ENCODE measurements at regions not wholly inside any gene's neighbourhood (a gene's known extent, or its start where the extent isn't known, plus 50 kb on each side); places are given as distances from the start of the nearest gene placed in this dataset.
"Not testable (repeated sequence)": the region's sequence is repeated elsewhere in the genome, so short reads cannot be mapped to it uniquely, and the experiment has no call there.

DNA sequence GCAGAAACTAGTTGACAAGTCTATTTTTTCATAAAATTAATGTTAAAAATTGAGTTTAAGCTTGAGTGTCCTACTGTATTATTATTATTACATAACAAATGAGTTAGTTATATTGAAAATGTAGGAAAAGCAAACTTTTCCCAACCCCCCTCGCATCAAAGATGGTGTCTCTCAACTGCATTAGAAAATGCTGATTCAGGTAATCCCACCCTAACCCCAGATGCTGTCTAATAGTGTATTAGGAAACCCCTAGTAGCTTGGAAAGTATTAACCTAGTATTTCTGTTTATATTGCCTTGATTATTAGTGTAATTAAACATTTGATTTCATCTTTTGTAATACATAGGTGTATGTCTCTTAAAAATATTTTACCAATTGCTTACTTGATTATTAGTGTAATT is 1120.3 kb downstream of the MRPL39 start:
- 77 to 83% methylated on average over 1 of the region's 1 CpG for WGBS, 2 donors (ENCODE audit: low coverage in 1 of 2)
- ATAC-seq, result no peak
- no peaks in the 10 kb centered on the region for H3K9me3 ChIP-seq
- H3K4me3 ChIP-seq, result no peak overlapping the region
- TF ChIP-seq POLR2A (IDR thresholded peaks at IDR 0.05), result no peak
- H3K36me3 ChIP-seq, result no peaks in the 10 kb centered on the region
- no peaks in the 10 kb centered on the region for H3K4me1 ChIP-seq
- no peaks in the 10 kb centered on the region for H3K27me3 ChIP-seq
- no peak overlapping the region for H3K27ac ChIP-seq

GRCh38 chr21:24483361-24483760 is 1123.9 kb downstream of the MRPL39 start:
- not testable (repeated sequence) for H3K27ac ChIP-seq, H3K9me3 ChIP-seq, H3K27me3 ChIP-seq, ATAC-seq, H3K36me3 ChIP-seq, H3K4me3 ChIP-seq, H3K4me1 ChIP-seq
- WGBS, 2 donors (ENCODE audit: low coverage in 1 of 2), result 80% methylated on average over 1 of the region's 1 CpG; no CpG with 5 or more reads in 1 of the 2 donors

DNA sequence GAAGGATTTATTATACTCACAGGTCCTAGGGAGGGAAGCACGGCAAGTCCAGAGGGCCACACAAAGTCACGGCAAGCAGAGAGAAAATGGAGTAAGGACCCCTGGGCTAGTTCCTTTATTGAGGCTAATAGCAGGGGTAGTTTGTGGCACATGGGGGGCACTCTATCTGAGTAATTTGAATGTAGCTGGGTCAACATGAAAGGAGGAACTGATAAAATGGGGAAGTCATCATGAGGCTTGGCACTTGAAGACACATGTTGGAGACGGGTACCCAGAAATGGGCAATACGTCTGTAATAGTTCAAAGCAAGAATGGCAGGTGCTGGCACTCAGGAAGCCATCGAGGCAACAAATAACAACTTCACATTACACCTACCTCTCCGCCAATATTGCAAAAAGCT is 1136.4 kb downstream of the MRPL39 start:
- no peaks in the 10 kb centered on the region for H3K36me3 ChIP-seq
- TF ChIP-seq EP300 (IDR thresholded peaks at IDR 0.05) (no peak), POLR2AphosphoS5 (IDR thresholded peaks at IDR 0.05) (no peak), POLR2A (IDR thresholded peaks at IDR 0.05) (no peak)
- TF ChIP-seq, protein P1, sequence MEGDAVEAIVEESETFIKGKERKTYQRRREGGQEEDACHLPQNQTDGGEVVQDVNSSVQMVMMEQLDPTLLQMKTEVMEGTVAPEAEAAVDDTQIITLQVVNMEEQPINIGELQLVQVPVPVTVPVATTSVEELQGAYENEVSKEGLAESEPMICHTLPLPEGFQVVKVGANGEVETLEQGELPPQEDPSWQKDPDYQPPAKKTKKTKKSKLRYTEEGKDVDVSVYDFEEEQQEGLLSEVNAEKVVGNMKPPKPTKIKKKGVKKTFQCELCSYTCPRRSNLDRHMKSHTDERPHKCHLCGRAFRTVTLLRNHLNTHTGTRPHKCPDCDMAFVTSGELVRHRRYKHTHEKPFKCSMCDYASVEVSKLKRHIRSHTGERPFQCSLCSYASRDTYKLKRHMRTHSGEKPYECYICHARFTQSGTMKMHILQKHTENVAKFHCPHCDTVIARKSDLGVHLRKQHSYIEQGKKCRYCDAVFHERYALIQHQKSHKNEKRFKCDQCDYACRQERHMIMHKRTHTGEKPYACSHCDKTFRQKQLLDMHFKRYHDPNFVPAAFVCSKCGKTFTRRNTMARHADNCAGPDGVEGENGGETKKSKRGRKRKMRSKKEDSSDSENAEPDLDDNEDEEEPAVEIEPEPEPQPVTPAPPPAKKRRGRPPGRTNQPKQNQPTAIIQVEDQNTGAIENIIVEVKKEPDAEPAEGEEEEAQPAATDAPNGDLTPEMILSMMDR (IDR thresholded peaks at IDR 0.05), result no peak
- 70 to 76% methylated on average over 6 of the region's 6 CpGs for WGBS, 2 donors (ENCODE audit: low coverage in 1 of 2)
- no peaks in the 10 kb centered on the region for H3K27me3 ChIP-seq
- no peak for ATAC-seq
- H3K9me3 ChIP-seq, result peaks cover 0 to 5% (median 0%) of the 10 kb centered on the region in 3 donors
- H3K27ac ChIP-seq, result no peak overlapping the region
- no peak overlapping the region for H3K4me3 ChIP-seq
- H3K4me1 ChIP-seq, result no peaks in the 10 kb centered on the region

DNA sequence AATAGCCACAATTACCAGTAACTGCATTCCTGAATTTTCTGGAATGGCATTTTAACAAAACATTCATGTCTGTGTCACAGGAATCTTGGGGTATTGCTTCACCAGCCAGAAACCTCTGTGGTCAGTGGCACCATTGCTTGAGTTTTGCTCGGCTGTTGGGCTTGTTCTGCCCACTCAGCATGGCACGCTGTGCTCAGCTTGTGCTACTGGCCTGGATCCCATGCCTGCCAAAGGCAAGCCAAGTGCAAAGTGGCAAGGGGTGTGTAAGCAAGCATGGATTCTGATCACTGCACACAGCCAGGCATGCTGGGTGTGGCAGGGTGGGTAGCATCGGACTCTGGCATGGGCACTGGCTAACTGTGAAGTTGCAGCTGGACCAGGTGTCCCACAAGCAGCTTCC is 1150.9 kb downstream of the MRPL39 start:
- Histone ChIP-seq H3K27me3 (no peaks in the 10 kb centered on the region), H3K27ac (no peak overlapping the region), H3K4me3 (no peak overlapping the region), H3K36me3 (no peaks in the 10 kb centered on the region), H3K9me3 (no peaks in the 10 kb centered on the region), H3K4me1 (no peaks in the 10 kb centered on the region)
- no peak for TF ChIP-seq POLR2AphosphoS5 (IDR thresholded peaks at IDR 0.05)
- TF ChIP-seq EP300 (IDR thresholded peaks at IDR 0.05), result no peak
- TF ChIP-seq, protein P1 (IDR thresholded peaks at IDR 0.05), result no peak
- TF ChIP-seq POLR2A (IDR thresholded peaks at IDR 0.05), result no peak
- WGBS, 2 donors (ENCODE audit: low coverage in 1 of 2), result 83% methylated on average over 2 of the region's 3 CpGs; no CpG with 5 or more reads in 1 of the 2 donors
- ATAC-seq, result no peak

- WGBS, 2 donors (ENCODE audit: low coverage in 1 of 2), result 89 to 100% methylated on average over 1 to 3 of the region's 3 CpGs
- H3K4me3 ChIP-seq, result no peak overlapping the region
- no peaks in the 10 kb centered on the region for H3K4me1 ChIP-seq
- H3K36me3 ChIP-seq, result no peaks in the 10 kb centered on the region
- ATAC-seq, result no peak
- no peaks in the 10 kb centered on the region for H3K9me3 ChIP-seq
- no peaks in the 10 kb centered on the region for H3K27me3 ChIP-seq
- TF ChIP-seq POLR2A (IDR thresholded peaks at IDR 0.05) (no peak), POLR2AphosphoS5 (IDR thresholded peaks at IDR 0.05) (no peak), EP300 (IDR thresholded peaks at IDR 0.05) (no peak)
- TF ChIP-seq, protein P1 (IDR thresholded peaks at IDR 0.05), result no peak
- H3K27ac ChIP-seq, result no peak overlapping the region
Observed at GRCh38 chr21:24450119-24450518, 1157.2 kb downstream of the MRPL39 start.

- WGBS, 2 donors (ENCODE audit: low coverage in 1 of 2), result 70 to 75% methylated on average over 1 of the region's 1 CpG
- ATAC-seq, result no peak
- TF ChIP-seq POLR2AphosphoS5 (IDR thresholded peaks at IDR 0.05) (no peak), POLR2A (IDR thresholded peaks at IDR 0.05) (no peak), EP300 (IDR thresholded peaks at IDR 0.05) (no peak)
- TF ChIP-seq, protein P1 (IDR thresholded peaks at IDR 0.05), result no peak
Observed at GRCh38 chr21:24445517-24445916, 1161.8 kb downstream of the MRPL39 start.

More at GRCh38 chr21:24445517-24445916, 1161.8 kb downstream of the MRPL39 start:
- Histone ChIP-seq H3K27ac (no peak overlapping the region), H3K4me1 (no peaks in the 10 kb centered on the region), H3K36me3 (no peaks in the 10 kb centered on the region), H3K4me3 (no peak overlapping the region), H3K27me3 (no peaks in the 10 kb centered on the region), H3K9me3 (no peaks in the 10 kb centered on the region)
